Hematopoietic multipotent progenitor cell (in vitro differentiated cells): ENCODE measurements at regions not wholly inside any gene's neighbourhood (a gene's known extent, or its start where the extent isn't known, plus 50 kb on each side); places are given as distances from the start of the nearest gene placed in this dataset.

ENCODE experiments used
- DNase-seq, 3 donors: peaks; one replicate each; pipeline ENCODE4 v3.0.0-alpha.2; 2011 to 2015; ENCODE audit warnings: low read depth in 2 of 3, low spot score in 2 of 3

GRCh38 chr6:169887529-169888140, 136.2 kb downstream of the ERMARD start:
- no peak for DNase-seq

- no peak for DNase-seq
These were observed 135.3 kb downstream of the ERMARD start for GRCh38 chr6:169886631-169887227.

- DNase-seq: no peak
These were observed 134.4 kb downstream of the ERMARD start for GRCh38 chr6:169885831-169886230.

- DNase-seq: no peak
These were observed 133.7 kb downstream of the ERMARD start for GRCh38 chr6:169885131-169885530.

GRCh38 chr6:169884158-169884557, 132.7 kb downstream of the ERMARD start:
- no peak for DNase-seq

GRCh38 chr6:169883316-169883715, 131.9 kb downstream of the ERMARD start:
- DNase-seq: no peak

GRCh38 chr6:169881976-169882375, 130.6 kb downstream of the ERMARD start:
- DNase-seq: no peak

GRCh38 chr6:169881398-169881797, 130.0 kb downstream of the ERMARD start:
- no peak for DNase-seq

- no peak for DNase-seq
These were observed 129.1 kb downstream of the ERMARD start for GRCh38 chr6:169880516-169880915.

GRCh38 chr6:169869301-169869700, 117.9 kb downstream of the ERMARD start:
- no peak for DNase-seq

GRCh38 chr6:169868458-169868857, 117.0 kb downstream of the ERMARD start:
- DNase-seq: peak in 2 of 3 donors; percentile 60

- DNase-seq: no peak
These were observed 116.3 kb downstream of the ERMARD start for GRCh38 chr6:169867751-169868191.

GRCh38 chr6:169866668-169867521, 115.5 kb downstream of the ERMARD start:
- DNase-seq: no peak

- no peak for DNase-seq
These were observed 114.7 kb downstream of the ERMARD start for GRCh38 chr6:169866140-169866534.

- no peak for DNase-seq
These were observed 114.1 kb downstream of the ERMARD start for GRCh38 chr6:169865346-169866139.

- DNase-seq: no peak
These were observed 113.0 kb downstream of the ERMARD start for GRCh38 chr6:169864148-169865020.

GRCh38 chr6:169863710-169864109, 112.3 kb downstream of the ERMARD start:
- DNase-seq: no peak

GRCh38 chr6:169862892-169863525, 111.6 kb downstream of the ERMARD start:
- no peak for DNase-seq

- no peak for DNase-seq
These were observed 110.8 kb downstream of the ERMARD start for GRCh38 chr6:169862043-169862891.
